GM19397 (cell line): ENCODE measurements at regions not wholly inside any gene's neighbourhood (a gene's known extent, or its start where the extent isn't known, plus 50 kb on each side); places are given as distances from the start of the nearest gene placed in this dataset.

Experiments used
- ATAC-seq: cut with Tn5 transposase; IDR thresholded peaks from one replicate; pipeline ENCODE4 v1.9.1; 2021; ENCODE audit warnings: mild to moderate bottlenecking, moderate library complexity; ENCODE audit not compliant: unreplicated experiment

- ATAC-seq = no peak
Measured at GRCh38 chr12:45666816-45667215, 62.7 kb upstream of the ARID2 start.

GRCh38 chr12:45667761-45668160, 61.7 kb upstream of the ARID2 start:
- ATAC-seq = no peak

DNA sequence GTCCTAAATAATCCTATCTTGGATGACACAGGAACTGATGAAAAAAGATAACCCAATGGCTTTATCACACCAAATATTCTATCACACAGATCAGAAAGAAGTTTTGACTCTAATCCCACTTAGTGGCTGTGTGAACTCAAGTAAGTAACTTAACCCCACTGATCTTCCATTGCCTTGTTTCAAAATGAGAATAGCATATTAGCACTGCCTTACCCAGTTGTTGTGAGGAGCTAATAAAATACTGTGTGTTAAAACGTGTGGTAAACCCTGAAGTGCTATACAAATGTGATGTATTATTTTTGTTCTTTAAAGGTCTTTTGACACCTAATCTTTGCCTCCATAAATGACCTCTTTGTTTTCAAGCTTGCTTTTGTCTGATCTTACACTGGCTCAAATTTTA, 60.9 kb upstream of the ARID2 start:
- ATAC-seq = peak; percentile 34

DNA sequence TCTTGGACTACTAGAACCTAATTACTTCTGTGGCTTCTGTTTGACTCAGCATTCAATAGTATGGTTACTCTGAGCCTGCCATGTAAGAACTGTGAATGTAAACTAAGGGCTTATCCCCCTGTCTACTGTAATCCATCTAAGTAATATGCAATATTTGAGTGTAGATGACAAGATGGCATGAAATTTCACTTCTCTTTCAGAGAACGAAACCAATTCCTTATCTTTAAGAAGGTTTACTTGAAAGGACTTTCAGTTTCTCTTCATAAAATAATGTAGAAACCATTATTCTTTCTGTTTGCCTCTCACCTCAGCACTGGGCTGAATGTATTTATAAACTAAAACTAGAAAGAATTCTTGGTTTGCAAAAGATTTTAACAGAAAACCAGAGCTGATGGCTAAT, 60.4 kb upstream of the ARID2 start:
- peak; percentile 90 for ATAC-seq

DNA sequence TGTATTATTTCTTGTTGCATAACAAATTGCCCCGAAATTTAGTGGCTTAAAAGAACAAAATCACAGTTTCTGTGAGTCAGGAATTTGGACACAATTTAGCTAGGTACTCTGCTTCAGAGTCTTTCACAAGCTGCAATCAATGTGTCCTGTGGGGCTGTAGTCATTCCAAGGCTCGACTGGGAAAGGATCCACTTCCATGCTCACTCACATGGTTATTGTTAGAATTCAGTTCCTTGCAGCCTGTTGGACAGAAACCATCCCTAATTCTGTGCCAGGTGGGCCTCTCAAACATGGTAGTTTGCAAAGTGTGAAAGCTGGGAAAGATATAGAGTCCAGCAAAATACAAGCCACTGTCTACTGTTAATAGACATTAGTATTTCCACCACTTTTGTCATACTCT, 59.7 kb upstream of the ARID2 start:
- ATAC-seq = no peak

- ATAC-seq = no peak
Measured at GRCh38 chr12:45670346-45671065, 59.0 kb upstream of the ARID2 start.

- no peak for ATAC-seq
Measured at GRCh38 chr12:45671254-45671653, 58.3 kb upstream of the ARID2 start.

DNA sequence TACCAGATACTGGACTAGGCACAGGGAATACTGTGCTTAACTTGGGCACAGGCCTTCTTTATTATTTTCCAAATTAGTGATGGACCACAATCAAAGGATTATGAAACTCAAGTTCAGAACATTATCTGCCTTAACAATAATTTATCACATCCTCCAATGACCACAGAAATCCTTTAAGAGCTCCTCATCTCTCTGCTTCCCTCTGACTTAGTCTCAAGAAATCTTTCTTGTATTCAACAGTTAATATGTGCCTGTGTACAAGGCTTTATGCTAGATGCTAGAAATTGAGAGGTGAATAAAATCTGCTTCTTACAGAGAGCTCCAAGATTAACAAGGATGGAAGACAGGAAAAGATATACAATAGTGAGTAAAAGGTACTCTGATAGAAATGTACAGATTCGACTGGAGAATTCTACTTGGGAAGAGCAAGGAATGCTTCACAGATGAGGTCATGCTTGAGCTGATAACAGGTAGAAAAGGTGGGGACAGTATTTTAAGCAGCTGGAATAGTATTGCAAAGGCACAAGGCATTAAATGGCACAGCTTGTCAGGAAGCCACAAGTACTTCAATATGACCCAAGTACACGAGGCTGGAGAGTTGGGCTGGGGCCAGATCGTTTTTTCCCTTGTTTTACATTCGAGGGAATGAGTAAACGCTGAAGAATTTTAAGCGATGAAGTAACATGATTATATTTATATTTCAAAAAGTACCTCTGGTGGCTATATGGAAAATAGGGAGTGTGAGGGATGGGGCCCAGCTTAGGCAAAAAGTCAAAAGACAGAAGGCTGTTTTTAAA, 55.1 kb upstream of the ARID2 start:
- ATAC-seq = no peak

DNA sequence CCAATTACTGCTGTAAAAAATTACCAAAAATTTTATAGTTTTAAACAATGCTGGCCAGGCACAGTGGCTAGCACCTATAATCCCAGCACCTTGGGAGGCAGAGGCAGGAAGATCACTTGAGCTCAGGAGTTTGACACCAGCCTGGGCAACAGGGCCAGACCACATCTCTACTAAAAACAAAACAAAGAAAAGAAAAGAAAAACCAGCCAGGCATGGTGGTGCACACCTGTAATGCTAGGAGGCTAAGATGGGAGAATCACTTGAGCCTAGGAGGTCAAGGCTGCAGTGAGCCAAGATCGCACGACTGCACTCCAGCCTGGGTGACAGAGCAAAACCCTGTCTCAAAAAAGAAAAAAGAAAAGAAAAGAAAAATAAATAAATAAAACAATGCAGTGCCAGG, 54.0 kb upstream of the ARID2 start:
- no peak for ATAC-seq
